ENCODE measurements at regions not wholly inside any gene's neighbourhood (a gene's known extent, or its start where the extent isn't known, plus 50 kb on each side); places are given as distances from the start of the nearest gene placed in this dataset.

GRCh38 chr10:80760914-80761371 lies 223.2 kb downstream of the SH2D4B start:
- no peak for TF ChIP-seq CTCF (IDR thresholded peaks at IDR 0.05; ENCODE audit: borderline replicate concordance, extremely low read depth, low read length, poor library complexity, severe bottlenecking)
- TF ChIP-seq EZH2 (IDR thresholded peaks at IDR 0.05; ENCODE audit: borderline replicate concordance, low read depth, low read length, severe bottlenecking): no peak
